ENCODE measurements at regions not wholly inside any gene's neighbourhood (a gene's known extent, or its start where the extent isn't known, plus 50 kb on each side); places are given as distances from the start of the nearest gene placed in this dataset.
"Not testable (repeated sequence)": the region's sequence is repeated elsewhere in the genome, so short reads cannot be mapped to it uniquely, and the experiment has no call there.

DNA sequence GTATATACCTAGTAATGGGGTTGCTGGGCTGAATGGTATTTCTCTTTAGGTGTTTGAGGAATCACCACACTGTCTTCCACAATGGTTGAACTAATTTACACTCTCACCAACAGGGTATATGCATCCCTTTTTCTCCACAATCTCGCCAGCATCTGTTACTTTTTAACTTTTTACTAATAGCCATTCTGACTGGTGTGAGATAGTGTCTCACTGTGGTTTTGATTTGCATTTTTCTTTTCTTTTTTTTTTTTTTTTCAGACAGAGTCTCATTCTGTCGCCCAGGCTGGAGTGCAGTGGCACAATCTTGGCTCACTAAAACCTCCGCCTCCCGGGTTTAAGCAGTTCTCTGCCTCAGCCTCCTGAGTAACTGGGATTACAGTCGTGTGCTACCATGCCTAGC, 134.7 kb upstream of the PGRMC2 start:
- not testable (repeated sequence) for H3K4me3 ChIP-seq (ENCODE audit: low read length); H3K4me1 ChIP-seq (ENCODE audit: control insufficient read depth, insufficient read depth, low read length); H3K9ac ChIP-seq (ENCODE audit: low read depth, low read length); H3K4me2 ChIP-seq (ENCODE audit: low read length); H3K27me3 ChIP-seq (ENCODE audit: control insufficient read depth, insufficient read depth, low read length); H3K9me3 ChIP-seq (replicated peaks; ENCODE audit: low read length); H3K36me3 ChIP-seq (ENCODE audit: insufficient read depth, low read length)

DNA sequence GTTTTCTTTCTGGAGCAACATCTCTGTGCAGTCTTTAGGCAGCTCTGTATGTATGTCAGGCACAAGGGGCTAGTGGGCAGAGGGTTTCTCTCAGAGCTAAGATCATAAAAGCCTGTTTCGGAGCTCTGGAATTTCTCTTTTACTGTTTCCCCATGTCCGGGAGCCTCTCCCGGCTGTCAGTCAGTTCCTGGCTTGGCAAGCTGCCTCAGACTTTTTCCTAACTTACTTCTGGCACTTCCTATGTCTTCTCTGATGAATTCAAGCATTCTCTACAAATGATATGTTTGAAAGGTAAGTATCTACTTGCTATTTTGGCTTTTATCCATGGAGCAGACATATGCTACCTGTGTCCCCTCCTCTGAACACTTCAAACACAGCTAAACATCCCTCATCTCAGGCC, 129.3 kb upstream of the PGRMC2 start:
- no peaks in the 10 kb centered on the region for H3K9me3 ChIP-seq (replicated peaks; ENCODE audit: low read length)
- no peak overlapping the region for H3K9ac ChIP-seq (ENCODE audit: low read depth, low read length)
- peak overlapping the region; percentile 4 for H3K4me2 ChIP-seq (ENCODE audit: low read length)
- no peaks in the 10 kb centered on the region for H3K27me3 ChIP-seq (ENCODE audit: control insufficient read depth, insufficient read depth, low read length)
- no peaks in the 10 kb centered on the region for H3K4me1 ChIP-seq (ENCODE audit: control insufficient read depth, insufficient read depth, low read length)
- no peak overlapping the region for H3K4me3 ChIP-seq (ENCODE audit: low read length)
- no peaks in the 10 kb centered on the region for H3K36me3 ChIP-seq (ENCODE audit: insufficient read depth, low read length)

DNA sequence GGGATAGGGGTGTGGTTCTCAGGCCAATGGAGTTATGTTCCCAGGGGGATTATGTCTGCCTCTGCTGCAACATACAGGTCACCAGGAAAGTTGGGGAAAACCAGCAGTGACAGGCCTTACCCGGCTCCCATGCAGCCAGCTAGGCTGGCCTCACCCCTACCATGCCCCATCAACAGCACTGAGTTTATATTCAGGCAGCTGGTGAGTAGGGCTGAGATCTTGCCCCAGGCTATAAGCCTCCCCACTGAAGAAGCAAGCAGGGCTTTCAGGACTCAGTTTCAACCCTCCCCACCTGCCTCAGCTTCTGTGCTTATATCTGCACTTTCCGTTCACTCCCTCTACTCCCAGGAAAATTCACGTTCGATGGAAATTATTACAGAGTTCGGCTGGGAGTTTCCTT, 122.4 kb upstream of the PGRMC2 start:
- no peak overlapping the region for H3K9ac ChIP-seq (ENCODE audit: low read depth, low read length)
- no peak overlapping the region for H3K4me3 ChIP-seq (ENCODE audit: low read length)
- no peak overlapping the region for H3K4me2 ChIP-seq (ENCODE audit: low read length)
- no peaks in the 10 kb centered on the region for H3K36me3 ChIP-seq (ENCODE audit: insufficient read depth, low read length)
- no peaks in the 10 kb centered on the region for H3K9me3 ChIP-seq (replicated peaks; ENCODE audit: low read length)
- H3K4me1 ChIP-seq (ENCODE audit: control insufficient read depth, insufficient read depth, low read length): no peaks in the 10 kb centered on the region
- H3K27me3 ChIP-seq (ENCODE audit: control insufficient read depth, insufficient read depth, low read length): no peaks in the 10 kb centered on the region

DNA sequence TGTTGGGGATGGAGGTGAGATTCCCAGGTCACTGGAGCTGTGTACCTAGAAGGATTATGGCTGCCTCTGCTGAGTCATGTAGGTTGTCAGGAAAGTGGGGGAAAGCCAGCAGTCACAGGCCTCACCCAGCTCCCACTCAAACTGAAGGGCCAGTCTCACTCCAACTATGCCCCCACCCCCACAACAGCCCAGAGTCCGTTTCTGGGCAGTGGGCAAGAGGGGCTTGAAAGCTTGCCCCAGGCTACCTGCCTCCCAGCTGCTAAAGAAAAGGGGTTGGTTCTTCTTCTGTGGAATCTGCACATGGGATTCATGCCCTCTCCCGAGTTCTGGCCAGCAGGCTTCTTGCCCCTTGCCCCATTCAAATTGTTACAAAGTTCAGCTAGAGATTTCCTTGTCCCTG, 116.0 kb upstream of the PGRMC2 start:
- Histone ChIP-seq H3K4me3 (ENCODE audit: low read length) (no peak overlapping the region), H3K4me1 (ENCODE audit: control insufficient read depth, insufficient read depth, low read length) (no peaks in the 10 kb centered on the region), H3K36me3 (ENCODE audit: insufficient read depth, low read length) (no peaks in the 10 kb centered on the region), H3K4me2 (ENCODE audit: low read length) (no peak overlapping the region), H3K9ac (ENCODE audit: low read depth, low read length) (no peak overlapping the region), H3K27me3 (ENCODE audit: control insufficient read depth, insufficient read depth, low read length) (no peaks in the 10 kb centered on the region), H3K9me3 (replicated peaks; ENCODE audit: low read length) (no peaks in the 10 kb centered on the region)

DNA sequence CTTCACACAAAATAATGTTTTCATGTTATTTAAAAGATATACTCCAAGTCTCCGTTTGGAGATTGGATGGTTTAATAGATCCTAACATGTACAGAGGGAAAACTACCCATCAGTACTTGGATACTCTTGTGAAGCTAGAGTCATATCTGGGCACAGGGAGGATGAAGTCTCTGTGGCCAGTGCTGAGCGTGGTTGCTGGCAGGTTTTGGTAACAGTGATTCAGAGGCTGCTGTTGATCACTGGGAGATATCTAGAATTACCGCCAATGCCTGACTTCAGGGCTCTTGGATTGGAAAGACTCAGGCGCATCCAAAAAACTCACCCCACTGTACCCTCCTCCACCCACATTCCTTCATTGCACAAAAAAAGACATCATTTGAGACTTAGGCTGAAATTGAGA, 107.2 kb upstream of the PGRMC2 start:
- Histone ChIP-seq H3K9me3 (replicated peaks; ENCODE audit: low read length) (no peaks in the 10 kb centered on the region), H3K4me2 (ENCODE audit: low read length) (peak overlapping the region; percentile 8), H3K4me1 (ENCODE audit: control insufficient read depth, insufficient read depth, low read length) (peaks cover 16% of the 10 kb centered on the region), H3K9ac (ENCODE audit: low read depth, low read length) (no peak overlapping the region), H3K4me3 (ENCODE audit: low read length) (no peak overlapping the region), H3K27me3 (ENCODE audit: control insufficient read depth, insufficient read depth, low read length) (no peaks in the 10 kb centered on the region), H3K36me3 (ENCODE audit: insufficient read depth, low read length) (no peaks in the 10 kb centered on the region)

DNA sequence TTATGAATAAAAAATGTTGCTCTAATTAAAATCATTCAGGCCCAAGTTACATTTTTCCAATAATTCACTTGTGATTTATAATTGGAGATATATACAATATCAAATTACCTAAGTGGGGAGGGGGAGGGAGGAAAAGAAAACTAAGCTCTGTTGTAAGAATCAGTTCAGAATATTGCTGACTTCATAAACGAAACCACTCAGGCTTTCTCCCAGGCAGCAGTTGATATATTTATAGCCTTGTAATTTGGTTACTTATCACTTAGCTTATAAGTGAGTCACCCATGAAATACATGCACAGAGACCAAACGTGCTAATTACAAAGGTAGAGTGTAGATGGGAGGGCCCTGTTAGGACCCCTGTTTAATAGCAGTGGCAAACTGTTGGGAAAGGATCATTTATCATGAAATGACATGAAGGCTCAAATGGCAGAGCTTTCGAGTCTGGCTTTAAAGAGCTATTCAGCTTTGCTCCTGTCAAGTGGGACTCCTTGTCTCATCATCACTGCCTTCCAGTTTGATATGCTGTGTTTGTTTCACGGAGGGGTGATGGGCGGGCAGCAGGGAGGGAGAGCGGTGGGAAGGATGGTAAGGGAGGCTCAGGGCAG, 105.6 kb upstream of the PGRMC2 start:
- no peak overlapping the region for H3K9ac ChIP-seq (ENCODE audit: low read depth, low read length)
- no peaks in the 10 kb centered on the region for H3K27me3 ChIP-seq (ENCODE audit: control insufficient read depth, insufficient read depth, low read length)
- H3K4me2 ChIP-seq (ENCODE audit: low read length): no peak overlapping the region
- no peaks in the 10 kb centered on the region for H3K9me3 ChIP-seq (replicated peaks; ENCODE audit: low read length)
- H3K4me3 ChIP-seq (ENCODE audit: low read length): no peak overlapping the region
- peaks cover 18% of the 10 kb centered on the region for H3K4me1 ChIP-seq (ENCODE audit: control insufficient read depth, insufficient read depth, low read length)
- H3K36me3 ChIP-seq (ENCODE audit: insufficient read depth, low read length): no peaks in the 10 kb centered on the region

DNA sequence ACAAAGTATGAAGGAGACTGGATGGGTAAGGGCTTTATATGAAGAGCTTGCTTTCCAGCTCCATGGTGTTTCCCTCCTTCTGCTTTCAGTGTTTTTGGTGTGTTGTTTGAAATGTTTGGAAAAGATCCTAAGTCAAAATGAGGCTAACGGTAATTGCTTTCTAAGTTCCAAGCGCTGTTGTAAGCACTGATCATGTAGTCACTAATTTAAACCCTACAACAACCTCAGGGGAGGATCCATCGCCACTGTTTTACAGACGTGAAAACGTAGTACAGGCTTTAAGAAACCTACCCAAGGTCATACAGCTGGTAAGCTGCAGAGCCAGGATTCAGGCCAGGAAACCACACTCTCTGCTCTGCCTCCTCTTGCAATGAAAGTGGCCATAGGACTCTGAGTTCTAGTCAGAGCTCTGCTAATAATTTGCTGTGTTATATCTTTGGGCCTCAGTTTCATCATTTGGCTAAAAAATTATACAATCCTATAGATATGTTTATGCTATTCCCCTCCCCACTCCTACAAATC, 102.9 kb upstream of the PGRMC2 start:
- Histone ChIP-seq H3K36me3 (ENCODE audit: insufficient read depth, low read length) (no peaks in the 10 kb centered on the region), H3K27me3 (ENCODE audit: control insufficient read depth, insufficient read depth, low read length) (no peaks in the 10 kb centered on the region), H3K9ac (ENCODE audit: low read depth, low read length) (no peak overlapping the region), H3K4me2 (ENCODE audit: low read length) (no peak overlapping the region), H3K9me3 (replicated peaks; ENCODE audit: low read length) (no peaks in the 10 kb centered on the region), H3K4me3 (ENCODE audit: low read length) (no peak overlapping the region), H3K4me1 (ENCODE audit: control insufficient read depth, insufficient read depth, low read length) (peaks cover 43% of the 10 kb centered on the region)

DNA sequence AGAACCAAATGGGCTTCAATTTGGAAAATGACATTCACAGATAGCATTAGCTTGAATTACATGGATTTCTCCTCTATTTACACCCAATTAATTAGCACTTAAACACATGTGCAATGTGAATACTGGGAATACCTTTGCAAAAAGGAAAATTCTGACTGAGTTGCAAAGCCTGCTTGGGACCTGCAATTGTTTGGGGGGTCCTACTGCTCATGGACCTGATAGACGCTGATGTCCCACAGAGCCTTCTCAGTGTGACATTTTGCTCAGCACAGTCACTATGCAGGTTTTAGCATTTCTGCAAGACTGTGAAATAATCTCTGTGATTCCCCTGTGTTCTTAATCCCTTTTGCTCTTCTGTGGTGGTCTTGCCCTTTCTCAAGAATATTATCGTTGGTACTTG, 101.2 kb upstream of the PGRMC2 start:
- Histone ChIP-seq H3K4me3 (ENCODE audit: low read length) (no peak overlapping the region), H3K4me2 (ENCODE audit: low read length) (no peak overlapping the region), H3K9me3 (replicated peaks; ENCODE audit: low read length) (no peaks in the 10 kb centered on the region), H3K36me3 (ENCODE audit: insufficient read depth, low read length) (no peaks in the 10 kb centered on the region), H3K4me1 (ENCODE audit: control insufficient read depth, insufficient read depth, low read length) (peaks cover 52% of the 10 kb centered on the region), H3K9ac (ENCODE audit: low read depth, low read length) (no peak overlapping the region), H3K27me3 (ENCODE audit: control insufficient read depth, insufficient read depth, low read length) (no peaks in the 10 kb centered on the region)

DNA sequence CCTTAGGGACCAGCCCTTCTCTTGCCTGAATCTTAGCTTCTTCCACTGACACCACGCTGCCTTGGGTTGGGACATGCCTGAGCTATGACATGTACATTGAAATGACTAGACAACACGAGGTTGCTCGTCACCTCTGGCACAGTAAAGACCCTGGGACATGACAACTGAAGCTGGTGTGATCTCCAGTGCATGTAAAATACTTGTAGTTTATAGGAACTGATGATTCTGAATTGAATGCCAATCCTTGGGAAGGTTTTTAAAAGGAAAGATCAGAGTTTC, 100.7 kb upstream of the PGRMC2 start:
- Histone ChIP-seq H3K9me3 (replicated peaks; ENCODE audit: low read length) (no peaks in the 10 kb centered on the region), H3K36me3 (ENCODE audit: insufficient read depth, low read length) (no peaks in the 10 kb centered on the region), H3K4me2 (ENCODE audit: low read length) (no peak overlapping the region), H3K4me1 (ENCODE audit: control insufficient read depth, insufficient read depth, low read length) (peaks cover 54% of the 10 kb centered on the region), H3K27me3 (ENCODE audit: control insufficient read depth, insufficient read depth, low read length) (no peaks in the 10 kb centered on the region), H3K4me3 (ENCODE audit: low read length) (no peak overlapping the region), H3K9ac (ENCODE audit: low read depth, low read length) (no peak overlapping the region)

DNA sequence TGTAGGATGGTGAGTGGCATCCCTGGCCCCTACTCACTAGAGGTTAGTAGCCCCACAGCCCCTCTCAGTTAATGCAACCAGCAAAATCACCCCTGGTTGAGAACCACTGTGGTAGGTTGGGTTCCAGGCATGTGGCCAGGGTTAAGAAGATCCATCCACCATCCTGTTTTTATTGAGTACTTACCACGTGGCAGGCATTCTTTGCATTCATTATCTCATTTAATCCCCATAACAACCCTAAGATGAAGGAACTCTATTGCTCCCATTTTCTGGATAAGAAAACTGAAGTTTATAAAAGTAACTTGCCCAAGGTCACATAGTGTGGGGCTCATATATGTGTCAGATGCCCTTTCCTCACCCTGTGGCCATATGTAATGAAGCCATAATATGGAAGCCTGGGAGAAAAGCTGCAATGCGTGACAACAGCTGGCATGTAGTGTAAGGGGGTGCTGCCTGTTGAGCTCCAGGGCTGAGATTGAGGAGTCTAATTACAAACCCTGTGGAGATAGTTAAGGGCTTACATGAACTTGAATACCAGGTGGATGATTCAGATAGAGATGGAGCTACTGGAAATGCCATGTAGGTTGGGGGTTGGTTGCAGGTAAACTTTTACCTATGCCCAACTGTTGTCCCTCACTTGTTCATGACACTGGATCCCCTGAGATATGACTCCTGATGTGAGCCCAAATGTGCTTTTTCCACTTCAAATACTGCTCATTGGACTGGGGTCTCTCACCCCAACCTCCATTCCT, 100.2 kb upstream of the PGRMC2 start:
- Histone ChIP-seq H3K4me1 (ENCODE audit: control insufficient read depth, insufficient read depth, low read length) (peaks cover 52% of the 10 kb centered on the region), H3K27me3 (ENCODE audit: control insufficient read depth, insufficient read depth, low read length) (no peaks in the 10 kb centered on the region), H3K4me3 (ENCODE audit: low read length) (no peak overlapping the region), H3K36me3 (ENCODE audit: insufficient read depth, low read length) (no peaks in the 10 kb centered on the region), H3K9me3 (replicated peaks; ENCODE audit: low read length) (no peaks in the 10 kb centered on the region), H3K9ac (ENCODE audit: low read depth, low read length) (peak overlapping the region; percentile 51), H3K4me2 (ENCODE audit: low read length) (peak overlapping the region; percentile 63)

DNA sequence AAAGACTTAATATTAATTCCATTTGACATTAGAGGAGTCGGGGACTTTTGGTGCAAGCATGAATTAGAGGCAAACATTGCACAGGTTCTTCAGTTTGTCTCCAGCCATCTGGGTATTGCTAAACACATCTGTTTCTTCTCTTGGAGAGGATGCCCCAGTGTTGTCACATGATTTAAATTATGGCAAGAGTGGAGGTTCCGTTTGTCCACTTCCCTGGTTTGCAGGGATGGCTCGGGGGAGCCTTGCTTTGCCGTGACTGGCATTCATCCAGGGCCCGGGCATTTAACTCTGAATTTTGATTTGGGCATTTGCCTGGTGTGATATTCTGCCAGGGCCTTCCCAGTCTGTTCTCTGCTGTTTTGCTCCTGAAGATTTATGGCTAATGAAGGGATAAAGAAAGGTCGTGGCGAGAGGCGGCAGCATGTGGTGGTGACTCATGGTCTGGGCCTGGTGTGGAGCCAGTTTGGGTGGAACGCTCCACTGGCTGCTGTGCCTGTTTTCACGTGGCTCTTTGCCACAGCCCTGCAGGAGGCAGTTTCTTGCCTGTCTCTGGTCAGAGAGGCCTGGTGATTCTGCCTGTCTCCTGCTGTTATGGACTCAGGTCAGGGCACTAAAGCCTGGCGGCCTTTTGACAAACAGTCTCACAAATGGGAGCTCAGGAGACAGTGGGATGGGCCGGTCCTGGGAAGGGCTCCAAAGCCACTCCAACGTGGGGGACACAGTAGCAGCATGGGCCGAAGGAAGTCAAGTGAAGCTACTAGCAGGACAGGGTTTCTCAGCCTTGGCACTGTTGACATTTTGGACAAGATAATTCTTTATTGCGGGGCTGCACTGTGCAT, 99.4 kb upstream of the PGRMC2 start:
- Histone ChIP-seq H3K4me3 (ENCODE audit: low read length) (peak overlapping the region; percentile 24), H3K9ac (ENCODE audit: low read depth, low read length) (peak overlapping the region; percentile 59), H3K4me2 (ENCODE audit: low read length) (peak overlapping the region; percentile 63)

More for the DNA sequence above, 99.4 kb upstream of the PGRMC2 start:
- Histone ChIP-seq H3K36me3 (ENCODE audit: insufficient read depth, low read length) (no peaks in the 10 kb centered on the region), H3K4me1 (ENCODE audit: control insufficient read depth, insufficient read depth, low read length) (peaks cover 50% of the 10 kb centered on the region), H3K9me3 (replicated peaks; ENCODE audit: low read length) (no peaks in the 10 kb centered on the region), H3K27me3 (ENCODE audit: control insufficient read depth, insufficient read depth, low read length) (no peaks in the 10 kb centered on the region)
